Activated CD8-positive, alpha-beta memory T cell treated with anti-CD3 and anti-CD28 coated beads, Interleukin-2, amount 50 U/mL, for 24 hours (primary cell): ENCODE measurements at regions not wholly inside any gene's neighbourhood (a gene's known extent, or its start where the extent isn't known, plus 50 kb on each side); places are given as distances from the start of the nearest gene placed in this dataset.

Experiments
- DNase-seq: peaks from one replicate; pipeline ENCODE4 v3.0.0-alpha.2; 2020; ENCODE audit errors: extremely low read depth

DNA sequence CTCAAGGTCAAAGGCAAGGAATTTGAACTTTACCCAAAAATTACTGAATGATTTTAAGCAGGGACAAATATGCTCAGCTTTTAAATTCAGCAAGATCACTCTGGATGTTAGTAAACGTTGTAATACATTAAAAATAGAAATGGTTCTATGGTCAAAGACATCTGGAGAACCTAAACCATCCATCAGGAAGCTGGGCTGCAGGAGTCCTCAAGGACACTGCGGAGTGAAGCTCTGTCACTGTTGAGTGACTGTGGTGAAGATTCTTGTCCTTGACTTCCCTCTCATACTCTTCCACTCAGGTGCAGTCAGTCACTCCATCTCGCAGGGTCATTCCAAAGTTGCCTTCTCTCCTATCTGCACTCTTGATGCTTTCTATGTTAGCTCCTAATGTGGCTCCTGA, 450.7 kb downstream of the FOXO1 start:
- DNase-seq: no peak

DNA sequence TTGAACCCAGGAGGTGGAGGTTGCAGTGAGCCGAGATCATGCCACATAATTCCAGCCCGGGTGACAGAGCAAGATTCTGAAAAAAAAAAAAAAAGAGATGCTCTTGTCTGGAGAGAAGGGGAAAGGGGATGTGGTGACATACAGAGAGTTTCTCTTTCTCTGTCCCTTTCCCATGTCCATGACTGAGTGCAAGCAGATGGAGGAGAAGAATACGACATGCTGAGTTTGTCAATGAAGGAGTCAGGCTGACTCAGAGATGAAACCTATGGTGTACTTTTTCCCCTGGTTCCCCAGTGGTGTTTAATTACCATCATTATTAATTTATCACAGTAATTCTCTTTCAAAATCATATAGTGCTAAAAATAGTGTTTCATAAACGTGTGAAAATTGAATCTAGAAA, 448.8 kb downstream of the FOXO1 start:
- no peak for DNase-seq

DNA sequence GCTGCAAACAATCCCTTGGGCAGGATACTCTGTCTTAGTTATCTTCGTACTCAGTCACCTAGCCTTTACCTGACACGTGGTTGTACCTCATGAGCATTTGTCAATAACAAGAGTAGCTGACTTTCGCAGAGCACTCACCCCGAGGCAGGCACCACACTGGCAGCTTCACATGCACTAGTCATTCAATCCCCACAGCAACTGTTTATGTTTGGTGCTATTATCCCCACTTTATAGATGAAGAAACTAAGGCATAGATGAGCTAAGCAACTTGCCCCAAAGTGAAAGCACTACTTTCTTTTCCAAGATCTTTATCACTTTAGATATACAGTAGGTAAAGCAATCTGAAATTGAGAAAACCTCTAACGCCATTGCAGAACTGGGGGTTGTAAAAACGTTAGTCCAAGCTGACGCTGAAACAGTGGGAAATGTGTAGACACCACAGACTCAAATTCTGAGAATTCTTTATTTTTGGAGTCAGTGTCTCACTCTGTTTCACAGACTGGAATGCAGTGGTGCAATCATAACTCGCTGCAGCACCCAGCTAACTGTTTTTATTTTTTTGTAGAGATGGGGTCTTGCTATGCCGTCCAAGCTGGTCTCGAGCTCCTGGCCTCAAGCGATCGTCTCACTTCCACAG, 446.0 kb downstream of the FOXO1 start:
- DNase-seq: no peak

DNA sequence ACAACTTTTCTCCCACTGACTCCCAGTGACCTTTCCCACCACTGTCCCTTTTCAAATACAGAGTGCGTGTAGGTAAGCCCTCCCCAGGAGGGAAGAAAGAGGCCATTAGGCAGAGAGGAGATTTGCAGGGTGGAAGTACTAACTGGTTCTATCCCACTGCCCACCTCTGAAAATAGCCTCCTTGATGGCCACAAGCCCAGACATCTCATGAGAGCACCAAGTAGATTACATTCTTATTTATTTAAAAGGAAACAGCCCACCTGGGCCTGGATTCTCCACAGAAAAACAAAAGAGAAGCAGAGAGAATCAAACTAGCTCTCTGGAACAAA, 445.3 kb downstream of the FOXO1 start:
- no peak for DNase-seq

DNA sequence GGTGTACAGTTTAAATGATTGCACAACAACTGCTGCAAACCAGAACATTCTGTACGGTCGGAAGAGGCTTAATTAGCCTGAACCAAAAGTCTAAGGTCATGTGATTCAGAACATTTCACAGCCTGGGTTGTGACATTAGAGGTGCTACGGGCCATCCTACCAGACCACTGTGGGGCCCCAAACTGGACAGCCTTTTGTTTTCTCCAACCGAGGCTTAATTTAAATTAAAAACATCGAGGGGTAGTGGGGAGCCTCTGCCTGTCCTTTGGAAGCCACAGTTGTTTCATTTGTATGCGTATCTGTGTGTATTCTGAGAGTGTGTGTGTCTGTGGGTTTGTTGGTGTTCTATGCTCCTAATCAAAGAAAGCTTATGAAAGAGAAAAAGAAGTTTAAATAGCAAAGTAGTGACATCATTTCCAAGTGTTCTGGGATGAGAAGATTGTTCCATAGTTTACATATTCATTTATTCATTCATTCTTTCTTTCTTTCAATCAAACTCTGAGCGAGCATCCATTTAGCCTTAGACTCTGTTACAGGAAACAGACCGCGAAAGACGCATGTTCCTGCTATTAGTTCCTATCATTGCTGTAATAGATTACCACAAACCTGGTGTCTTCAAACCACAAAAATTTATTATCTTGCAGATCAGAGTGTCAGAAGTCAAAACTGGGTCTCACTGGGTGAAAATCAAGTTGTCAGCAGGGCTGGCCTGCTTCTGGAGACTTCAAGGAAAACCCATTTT, 444.8 kb downstream of the FOXO1 start:
- no peak for DNase-seq

DNA sequence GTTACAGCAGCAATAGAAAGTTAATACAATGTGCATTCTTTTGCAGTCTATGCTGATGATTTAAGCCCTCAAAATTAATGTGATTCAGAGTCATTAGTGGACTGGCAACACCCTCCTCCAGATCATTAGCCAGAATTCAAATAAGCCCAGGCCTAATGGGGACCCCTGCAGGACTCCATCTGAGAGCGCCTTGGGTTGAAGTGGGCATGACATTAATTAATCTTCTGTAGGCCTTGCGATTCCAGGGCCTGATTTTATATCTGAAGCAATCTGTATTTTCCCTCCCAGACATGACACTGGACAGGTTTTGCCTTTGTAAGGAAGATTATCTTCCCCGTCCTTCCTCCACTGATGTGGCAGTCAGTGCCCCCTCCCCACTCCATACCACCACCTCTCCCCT, 442.9 kb downstream of the FOXO1 start:
- DNase-seq: no peak

DNA sequence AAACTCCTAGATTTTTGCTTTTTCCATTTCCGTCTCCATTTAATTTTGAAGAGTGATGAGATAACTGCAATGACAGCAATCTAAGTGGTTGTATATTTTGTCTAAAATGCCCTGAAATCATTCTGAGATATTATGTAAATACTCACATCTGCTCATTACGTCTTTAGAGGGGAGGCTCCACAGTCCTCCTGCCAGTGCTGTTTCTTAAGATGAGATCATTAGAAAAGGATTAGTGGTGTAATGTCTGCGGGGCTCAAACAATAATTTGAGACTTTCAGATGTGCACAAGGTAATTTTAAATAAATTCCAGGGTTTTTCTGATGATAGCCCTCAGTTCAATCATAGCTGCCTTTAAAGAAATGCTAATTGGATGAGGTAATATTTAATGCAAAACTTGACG, 437.9 kb downstream of the FOXO1 start:
- DNase-seq: no peak

DNA sequence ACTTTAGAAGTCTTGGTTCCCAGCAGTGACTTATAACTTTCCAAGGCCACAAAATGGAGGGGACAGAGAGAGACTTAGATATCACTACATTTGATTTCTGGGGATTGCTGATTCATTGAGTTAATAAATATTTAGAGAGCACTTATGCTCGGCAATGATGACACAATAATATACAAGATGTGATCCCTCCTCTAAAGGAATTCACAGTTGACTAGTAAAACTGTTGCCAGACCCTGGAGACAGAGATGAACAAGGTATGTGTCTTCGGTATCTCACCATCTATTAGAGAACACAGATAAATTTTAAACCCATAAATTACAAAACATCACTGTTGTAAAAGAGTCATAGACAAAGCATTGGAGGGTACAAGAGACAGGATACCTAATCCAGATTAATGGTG, 437.5 kb downstream of the FOXO1 start:
- DNase-seq: no peak

DNA sequence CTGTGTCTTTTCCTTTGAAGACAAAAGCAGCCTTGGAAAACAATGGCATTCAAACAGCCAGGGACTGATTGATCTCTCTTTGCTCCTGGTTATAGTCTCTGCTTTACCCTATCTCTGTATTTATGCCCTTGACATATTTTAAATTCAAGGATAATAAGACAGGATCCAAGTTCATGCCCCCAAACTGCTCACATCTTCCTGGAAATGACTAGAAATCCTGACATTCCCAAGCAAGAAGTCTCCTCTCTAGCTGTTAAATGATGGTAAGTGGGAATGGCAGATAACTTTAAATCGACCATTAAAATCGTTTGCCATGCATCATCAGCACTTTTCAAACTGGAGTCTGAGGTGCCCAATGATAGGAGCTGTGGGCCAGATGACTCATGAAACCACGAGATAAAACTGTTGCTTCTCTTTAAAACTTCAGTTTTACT, 435.6 kb downstream of the FOXO1 start:
- DNase-seq: no peak

DNA sequence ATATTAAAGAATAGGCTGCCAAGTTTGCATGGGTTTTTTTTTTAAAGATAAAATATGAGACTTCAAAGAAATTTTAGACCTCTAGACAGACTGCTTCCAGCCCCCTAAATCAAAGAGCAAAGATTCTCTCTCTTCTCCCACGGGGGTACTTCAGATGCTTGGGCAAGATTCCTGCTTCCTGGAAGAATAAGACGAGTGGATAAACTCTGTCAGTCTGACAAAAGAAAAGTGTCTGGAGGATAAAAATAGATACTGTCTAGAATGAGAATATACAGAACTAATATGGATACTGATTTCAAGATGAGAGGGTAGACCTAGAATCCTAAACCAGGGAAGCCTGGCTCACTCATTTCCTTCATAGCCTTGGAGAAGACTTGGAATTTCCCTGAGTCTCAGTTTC, 435.1 kb downstream of the FOXO1 start:
- DNase-seq: no peak

DNA sequence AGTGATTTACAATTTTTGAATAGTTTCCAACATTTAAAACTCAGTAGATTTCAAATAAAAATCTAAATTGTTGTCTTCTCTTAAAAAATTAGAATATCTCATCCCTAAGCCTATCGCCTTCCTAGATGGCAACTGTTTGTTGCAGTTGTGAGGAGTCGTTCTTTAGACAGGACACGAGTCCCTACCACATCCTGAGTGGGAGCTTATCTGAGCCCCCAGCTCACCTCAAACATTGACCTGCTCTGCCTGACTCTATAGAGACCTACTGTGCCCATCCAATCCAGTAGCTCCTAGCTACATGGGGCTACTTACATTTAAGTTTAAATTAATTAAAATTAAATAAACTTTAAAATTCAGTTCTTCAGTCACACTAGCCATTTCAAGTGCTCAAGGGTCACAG, 434.7 kb downstream of the FOXO1 start:
- no peak for DNase-seq

DNA sequence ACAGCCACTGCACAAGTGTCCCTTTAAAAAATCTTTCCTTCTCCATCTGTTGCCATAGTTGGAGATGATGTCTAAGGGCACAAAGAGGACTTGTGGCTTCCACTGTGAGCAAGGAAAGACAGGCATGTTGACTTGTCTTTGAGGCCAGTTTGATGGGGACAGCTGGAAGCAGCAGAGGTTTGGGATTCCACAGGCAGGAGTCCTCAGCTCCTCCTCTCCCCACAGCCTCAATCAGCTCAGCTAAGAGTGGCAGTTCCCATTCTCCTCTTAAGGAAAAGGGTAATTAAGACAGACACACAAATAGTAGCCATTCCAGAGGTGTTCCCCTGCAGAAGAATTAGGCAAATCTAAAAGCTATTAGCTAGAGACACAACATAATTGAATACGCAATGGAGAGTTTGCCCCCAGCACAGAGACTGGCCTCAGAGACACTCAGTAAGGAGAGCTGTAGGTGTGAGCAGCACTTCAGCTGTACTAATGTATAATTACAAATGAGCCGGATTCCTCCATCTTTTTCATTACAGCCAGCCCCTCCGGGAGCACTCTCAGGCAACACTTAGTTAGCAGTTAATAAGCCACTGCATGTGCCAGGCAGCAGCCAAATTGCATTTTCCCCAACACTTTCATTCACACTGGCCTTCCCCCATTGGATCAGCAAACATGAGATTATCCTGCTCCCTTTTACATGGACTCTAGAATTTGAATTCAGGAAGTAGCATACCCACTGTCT, 434.0 kb downstream of the FOXO1 start:
- no peak for DNase-seq

DNA sequence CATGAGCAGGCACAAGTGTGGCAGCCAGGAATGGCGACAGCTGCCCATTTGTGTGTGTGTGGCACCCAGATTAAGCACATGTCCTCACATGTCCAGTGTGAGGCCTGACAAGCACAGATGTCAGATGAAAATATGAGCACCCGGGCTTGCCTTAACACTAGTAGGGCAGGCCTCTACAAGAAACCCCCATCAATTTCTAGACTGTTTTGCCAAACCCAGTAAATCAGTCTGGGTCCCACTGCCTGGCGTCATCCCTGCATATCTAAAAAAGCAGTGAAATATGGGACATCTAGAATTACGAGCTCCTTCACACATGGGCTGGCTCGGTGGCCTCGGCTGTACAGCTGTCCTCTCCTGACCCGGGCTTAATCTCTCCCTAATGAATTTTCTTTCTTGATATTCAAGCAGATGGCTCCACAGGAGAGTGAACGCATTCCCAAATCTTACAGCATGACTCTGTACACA, 432.7 kb downstream of the FOXO1 start:
- no peak for DNase-seq

DNA sequence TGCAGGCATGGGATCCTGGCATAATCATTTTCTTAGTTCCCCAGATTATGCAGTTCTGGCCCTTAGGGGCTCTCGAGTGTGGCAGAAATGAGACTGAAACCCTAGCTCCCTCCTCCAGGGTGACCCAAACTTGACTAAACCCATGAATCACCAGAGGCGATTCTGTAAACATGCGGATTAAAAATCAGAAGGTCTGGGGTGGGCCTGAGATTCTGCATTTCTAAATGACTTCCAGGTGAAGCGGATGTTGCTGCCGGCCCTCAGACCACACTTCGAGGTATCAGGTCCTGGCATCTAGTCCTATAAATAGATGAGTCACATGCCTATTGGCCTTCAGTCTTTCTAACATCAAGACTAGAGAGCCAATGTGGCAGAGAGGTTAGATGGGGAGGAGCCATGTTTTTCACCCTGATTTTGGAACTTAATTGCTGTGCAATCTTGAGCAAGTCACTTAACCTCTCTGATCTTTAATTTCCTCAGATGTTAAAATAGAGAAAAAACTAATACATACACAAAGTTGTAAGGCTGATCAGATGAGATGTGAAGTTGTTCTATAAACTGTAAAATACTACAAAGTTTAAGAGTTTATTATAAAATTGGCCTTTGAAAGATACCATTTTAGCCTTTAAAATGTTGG, 431.2 kb downstream of the FOXO1 start:
- no peak for DNase-seq

DNA sequence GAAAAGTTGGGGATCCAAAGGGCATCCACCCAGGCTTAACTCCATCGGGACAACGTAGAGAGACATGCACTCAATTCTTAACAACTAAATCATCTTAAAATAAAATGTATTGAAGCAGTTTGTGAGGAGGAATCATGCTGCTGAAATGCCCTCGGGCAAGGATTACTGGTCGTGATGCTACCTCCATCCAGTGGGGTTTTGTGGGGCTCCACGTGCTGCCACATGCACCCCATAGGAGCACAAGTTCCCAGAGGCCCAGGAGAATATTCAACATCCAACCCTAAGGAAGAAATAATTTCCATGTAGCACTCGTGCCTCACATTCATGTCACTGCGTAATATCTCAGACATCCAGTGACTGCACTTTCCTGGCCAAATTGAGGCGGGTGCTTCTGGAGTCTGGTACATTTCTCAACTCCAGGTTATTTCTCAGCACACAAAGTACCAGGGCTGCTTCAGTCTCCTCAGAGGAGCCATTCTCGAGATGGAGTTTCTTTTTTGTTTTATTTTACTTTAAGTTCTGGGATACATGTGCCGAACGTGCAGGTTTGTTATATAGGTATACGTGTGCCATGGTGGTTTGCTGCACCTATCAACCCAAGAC, 429.8 kb downstream of the FOXO1 start:
- DNase-seq: no peak

DNA sequence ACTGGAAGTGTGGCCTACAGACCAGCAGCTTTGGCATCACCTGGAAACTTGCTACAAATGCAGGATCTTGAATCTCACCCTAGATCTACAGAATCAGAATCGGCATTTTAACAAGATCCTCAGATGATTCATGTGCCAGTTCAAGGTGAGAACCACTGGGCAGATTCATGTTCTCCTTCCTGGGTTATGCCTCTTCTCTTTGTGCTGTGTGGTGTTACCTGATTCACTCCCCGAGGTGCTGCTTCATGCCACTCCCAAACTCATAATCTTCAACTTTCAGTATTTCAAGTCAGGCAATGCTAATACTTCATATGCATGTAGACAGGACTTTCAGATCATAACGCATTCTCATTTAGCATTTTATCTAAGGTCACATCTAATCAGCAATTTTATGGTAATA, 427.7 kb downstream of the FOXO1 start:
- no peak for DNase-seq

DNA sequence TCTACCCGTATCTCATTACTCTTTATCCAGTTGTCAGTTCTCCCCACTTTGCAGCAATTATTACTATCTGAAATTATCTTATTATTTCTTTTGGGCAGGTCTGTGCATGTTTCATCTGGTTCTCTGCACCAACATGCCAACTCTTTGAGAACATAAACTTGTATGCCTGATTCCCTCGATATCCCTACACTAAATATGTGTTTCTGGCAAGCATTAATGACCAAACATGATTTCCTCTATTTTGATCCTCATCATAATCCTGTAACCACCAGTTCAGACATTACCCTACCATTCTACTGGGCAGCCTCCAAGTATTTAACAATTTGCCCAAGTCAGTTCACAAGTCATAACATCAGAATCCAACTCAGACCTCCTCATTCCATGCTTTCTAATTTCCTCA, 426.1 kb downstream of the FOXO1 start:
- no peak for DNase-seq

DNA sequence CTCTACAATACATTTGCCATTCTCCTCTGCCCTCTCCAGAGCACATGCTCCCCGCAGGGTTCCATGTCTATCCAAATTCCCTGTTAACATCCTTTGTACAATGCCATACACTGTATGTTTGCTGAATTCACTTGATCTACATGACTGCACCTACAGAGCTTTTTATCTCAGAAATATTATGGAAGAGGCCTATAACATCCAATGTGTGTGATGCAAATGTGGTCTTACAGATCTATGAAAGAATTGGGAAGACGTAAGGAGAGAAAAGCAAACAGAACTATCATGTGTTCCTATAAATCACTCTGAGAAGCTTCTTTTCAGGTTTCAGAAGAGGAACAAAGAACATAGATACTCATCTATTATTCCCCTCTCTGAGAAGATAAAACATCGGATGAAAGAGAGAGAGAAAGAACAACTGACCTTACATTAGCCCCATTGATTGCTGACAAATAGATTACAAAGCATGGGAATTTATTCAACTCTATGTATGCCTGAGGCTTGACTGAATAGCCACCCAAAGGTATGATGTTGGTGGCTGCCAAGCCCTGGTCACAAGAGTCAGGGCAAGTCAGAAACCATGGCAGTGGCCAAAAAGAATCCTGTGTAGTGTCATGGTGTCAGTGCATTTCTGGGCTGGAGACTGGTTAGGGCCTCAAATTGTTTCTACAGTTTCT, 425.2 kb downstream of the FOXO1 start:
- DNase-seq: no peak

DNA sequence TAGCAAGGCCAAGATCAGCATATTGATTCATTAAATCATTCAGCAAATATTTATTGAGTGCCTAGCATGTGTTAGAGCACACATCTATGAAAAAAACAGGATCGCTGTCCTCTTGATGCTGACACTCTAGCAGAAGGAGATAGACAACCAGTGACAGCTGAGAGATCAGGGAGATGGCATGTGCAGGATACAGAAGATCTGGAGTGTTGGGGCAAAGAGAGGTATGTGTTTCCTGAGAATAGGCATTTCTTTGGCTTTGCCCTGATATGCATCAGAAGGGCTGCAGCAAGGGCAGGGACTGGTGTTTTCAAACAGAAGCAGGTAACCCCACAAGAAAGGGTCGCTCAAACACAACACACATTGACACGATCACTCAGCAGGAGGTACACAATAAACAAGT, 423.4 kb downstream of the FOXO1 start:
- DNase-seq: no peak

DNA sequence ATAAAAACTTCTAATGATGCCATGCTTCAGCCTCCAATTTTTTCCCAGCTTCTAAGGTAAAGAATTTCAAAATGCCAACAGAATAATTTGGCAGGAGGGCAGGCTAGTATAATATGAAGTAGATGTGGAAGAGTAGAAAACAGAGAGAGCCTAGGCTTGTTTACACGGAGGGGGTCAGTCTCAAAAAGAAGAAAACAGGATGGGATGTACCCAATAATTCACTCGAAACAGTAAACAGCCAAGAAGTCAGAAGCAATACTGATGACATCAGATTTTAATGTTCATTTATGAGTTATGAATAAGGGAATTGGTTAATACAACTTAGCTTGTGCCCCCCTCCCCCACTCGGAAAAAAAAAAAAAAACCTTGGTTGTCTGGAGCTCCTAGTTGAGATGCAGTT, 422.5 kb downstream of the FOXO1 start:
- no peak for DNase-seq

DNA sequence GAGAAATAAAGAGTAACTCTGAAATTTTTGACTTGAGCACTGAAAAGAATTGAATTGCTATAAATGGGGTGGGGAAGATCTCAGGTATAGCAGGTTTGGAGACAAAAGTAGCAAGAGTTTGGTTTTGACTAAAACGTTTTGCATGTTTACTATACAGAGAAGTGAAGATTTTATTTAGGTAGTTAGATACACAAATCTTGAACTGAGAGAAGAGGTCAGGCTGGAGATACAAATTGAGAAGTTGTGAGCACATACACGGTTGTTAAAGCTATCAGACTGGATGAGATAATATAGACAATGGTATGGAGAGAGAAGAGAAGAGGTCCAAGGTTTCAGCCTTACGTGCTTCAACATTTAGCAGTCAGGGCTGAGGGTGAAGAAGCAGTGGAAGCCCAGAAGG, 420.9 kb downstream of the FOXO1 start:
- no peak for DNase-seq

DNA sequence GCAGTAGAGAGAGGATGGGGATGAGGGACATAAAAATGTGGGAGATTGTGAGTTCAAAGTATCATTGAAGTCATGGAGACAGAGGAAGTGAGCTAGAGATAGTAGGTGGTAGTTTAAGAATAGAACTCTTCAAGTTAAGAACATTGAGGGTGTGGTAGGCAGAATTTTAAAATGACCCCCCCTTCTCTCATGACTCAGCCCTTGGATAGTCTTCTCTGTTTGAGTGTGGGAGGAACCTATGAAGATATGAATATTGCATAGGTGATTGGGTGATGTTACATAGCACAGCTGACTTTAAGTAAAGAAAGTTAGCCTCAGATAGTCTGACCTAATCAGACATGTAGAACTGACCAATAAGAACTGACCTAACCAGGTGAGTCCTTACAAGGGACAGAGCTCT, 418.6 kb downstream of the FOXO1 start:
- DNase-seq: no peak
